HG02678 (cell line): ENCODE measurements at regions not wholly inside any gene's neighbourhood (a gene's known extent, or its start where the extent isn't known, plus 50 kb on each side); places are given as distances from the start of the nearest gene placed in this dataset.

Experiments
- ATAC-seq: cut with Tn5 transposase; IDR thresholded peaks from one replicate; pipeline ENCODE4 v1.9.1; 2021; ENCODE audit warnings: mild to moderate bottlenecking, moderate library complexity; ENCODE audit not compliant: unreplicated experiment

DNA sequence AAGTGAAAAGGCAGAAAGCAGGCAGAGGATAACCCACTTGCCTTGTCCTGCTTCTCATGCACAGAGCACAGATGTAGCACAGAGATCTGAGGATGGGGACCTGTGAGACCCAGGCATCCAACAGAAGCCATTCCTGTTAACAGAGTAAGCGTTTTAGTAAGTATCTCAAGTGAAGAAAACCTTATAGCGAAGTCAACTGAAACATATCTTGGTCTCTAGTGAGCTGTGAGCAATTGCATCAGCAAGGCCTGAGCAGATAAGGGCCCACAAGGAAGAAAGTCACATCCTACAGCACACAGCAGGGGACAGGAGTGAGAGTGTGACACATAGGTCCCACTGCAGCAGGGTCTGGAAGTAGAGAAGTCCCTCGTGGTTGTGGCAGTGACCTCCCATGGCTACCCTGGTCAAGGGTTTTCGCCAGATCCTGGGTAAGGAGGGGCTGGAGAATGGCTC lies 248.7 kb upstream of the TNP1 start:
- ATAC-seq = no peak

GRCh38 chr2:217108086-217108485 lies 248.2 kb upstream of the TNP1 start:
- ATAC-seq = no peak

DNA sequence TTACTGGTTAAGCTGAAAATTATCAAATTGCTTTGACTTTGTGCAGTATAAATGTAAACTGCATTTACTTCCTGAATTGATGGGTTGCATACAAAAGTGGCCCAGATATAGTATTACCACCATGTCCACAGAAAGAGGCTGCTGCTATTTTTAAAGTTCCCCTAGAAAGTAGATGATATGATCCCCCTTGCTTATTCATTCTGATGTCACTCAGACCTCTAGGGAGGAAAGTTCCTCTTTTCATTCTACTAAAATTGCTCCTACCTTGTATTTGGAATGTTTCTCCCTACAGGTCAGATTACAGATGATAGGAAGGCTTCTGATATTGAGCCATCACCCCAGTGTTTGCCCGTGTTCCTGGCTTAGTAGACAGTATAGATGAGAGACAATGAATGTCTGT lies 247.6 kb upstream of the TNP1 start:
- ATAC-seq = no peak

DNA sequence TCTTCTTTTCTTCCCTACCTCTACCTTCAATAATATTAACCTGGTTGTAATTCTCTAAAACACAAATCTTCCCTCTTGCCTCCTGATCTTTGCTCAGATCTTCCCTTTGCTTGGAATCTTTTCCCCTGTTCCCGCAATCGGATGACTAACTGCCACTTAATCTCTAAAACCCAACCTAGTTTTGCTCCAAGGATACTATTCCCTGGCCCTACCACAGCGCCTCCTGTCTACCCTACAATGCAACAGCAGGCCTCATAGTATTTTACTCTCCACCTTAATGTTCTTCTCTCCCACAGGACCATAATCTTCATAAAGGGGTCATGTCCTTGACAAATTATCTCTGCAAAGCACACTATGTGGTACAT lies 246.8 kb upstream of the TNP1 start:
- no peak for ATAC-seq

GRCh38 chr2:217105733-217106649 lies 246.1 kb upstream of the TNP1 start:
- no peak for ATAC-seq

- ATAC-seq = no peak
Observed at GRCh38 chr2:217103752-217104545, 244.1 kb upstream of the TNP1 start.

GRCh38 chr2:217102956-217103355 lies 243.1 kb upstream of the TNP1 start:
- ATAC-seq = no peak

DNA sequence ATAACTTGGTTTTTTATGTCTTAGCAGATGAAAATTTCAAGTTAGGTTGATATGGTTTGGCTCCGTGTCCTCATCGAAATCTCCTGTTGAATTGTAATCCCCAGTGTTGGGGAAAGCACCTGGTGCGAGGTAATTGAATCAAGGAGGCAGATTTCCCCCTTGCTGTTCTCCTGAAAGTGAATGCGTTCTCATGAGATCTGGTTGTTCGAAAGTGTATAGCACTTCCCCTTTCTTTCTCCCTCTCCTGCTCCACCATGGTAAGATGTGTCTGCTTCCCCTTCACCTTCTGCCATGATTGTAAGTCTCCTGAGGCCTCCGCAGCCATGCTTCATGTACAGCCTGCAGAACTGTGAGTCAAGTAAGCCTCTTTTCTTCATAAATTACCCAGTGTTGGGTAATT lies 242.1 kb upstream of the TNP1 start:
- ATAC-seq = peak; percentile 80

GRCh38 chr2:217099561-217099960 lies 239.7 kb upstream of the TNP1 start:
- no peak for ATAC-seq

GRCh38 chr2:217098435-217098834 lies 238.6 kb upstream of the TNP1 start:
- no peak for ATAC-seq

- no peak for ATAC-seq
Observed at GRCh38 chr2:217097346-217097745, 237.5 kb upstream of the TNP1 start.

DNA sequence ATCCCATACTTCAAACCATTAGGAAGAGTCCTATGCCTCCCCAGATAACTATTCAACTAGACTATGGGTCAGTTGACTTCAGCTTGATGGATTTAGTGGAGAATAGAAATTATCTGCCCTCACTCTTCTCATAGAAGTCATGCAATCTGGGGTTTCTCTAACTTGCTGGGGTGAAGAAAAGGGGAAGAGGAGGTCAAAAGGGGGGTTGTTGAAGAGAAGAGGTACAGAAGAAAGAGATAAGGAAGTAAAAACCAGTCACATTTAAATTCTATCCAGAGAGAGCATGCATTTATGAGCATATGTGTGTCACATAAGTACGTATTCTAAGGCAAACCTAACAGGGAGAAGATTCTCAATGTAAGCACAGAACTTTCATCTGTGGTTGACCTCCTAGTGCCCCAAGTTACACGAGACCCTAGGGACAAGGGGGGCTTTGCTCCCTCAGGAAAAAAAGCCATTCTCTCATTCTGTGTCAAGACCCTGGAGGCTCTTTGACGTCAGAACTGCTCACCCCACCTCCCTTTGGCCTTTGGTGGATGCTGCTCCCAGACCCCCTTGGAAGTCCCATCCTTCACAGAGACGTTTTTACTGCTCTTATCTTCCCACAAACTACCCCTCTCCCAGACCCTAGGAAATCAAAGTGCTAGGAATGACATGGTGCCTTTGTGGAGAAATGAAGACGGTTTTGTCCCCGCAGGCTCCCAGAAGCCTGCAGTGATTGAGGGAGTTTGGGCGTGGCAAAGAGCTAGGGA lies 236.8 kb upstream of the TNP1 start:
- no peak for ATAC-seq

- no peak for ATAC-seq
Observed at GRCh38 chr2:217095511-217096205, 235.8 kb upstream of the TNP1 start.

GRCh38 chr2:217092710-217093379 lies 233.0 kb upstream of the TNP1 start:
- ATAC-seq = no peak

GRCh38 chr2:217091531-217091930 lies 231.7 kb upstream of the TNP1 start:
- no peak for ATAC-seq

DNA sequence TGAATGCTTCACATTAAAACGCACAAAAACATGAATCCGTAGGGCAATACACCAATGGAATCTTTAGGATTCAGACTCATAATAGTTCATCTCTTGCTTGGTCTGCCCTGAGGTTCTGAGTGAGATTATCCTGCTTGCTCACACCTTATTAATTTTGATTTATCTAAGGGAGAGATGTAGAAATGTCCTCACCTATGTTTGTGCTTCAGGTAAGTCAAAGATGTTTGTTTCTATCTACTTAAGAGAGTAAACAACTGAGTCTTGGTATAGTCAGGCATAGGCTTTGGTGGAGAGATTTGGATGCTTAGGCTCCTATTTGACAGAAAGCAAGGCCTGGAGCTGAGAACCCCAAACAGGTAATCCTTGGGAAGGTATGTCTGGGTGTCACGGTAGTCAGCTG lies 231.0 kb upstream of the TNP1 start:
- no peak for ATAC-seq

- peak; percentile 75 for ATAC-seq
Observed at GRCh38 chr2:217090024-217090473, 230.2 kb upstream of the TNP1 start.

GRCh38 chr2:217086718-217087117 lies 226.9 kb upstream of the TNP1 start:
- ATAC-seq = no peak

- peak; percentile 38 for ATAC-seq
Observed at GRCh38 chr2:217086038-217086522, 226.2 kb upstream of the TNP1 start.

- no peak for ATAC-seq
Observed at GRCh38 chr2:217085543-217085942, 225.7 kb upstream of the TNP1 start.
